GM23338 (cell line): ENCODE measurements at regions not wholly inside any gene's neighbourhood (a gene's known extent, or its start where the extent isn't known, plus 50 kb on each side); places are given as distances from the start of the nearest gene placed in this dataset.

Source experiments
- ATAC-seq: fragments of 200-7000 bp; cut with Tn5 transposase; 3 replicates; pipeline ENCODE4 v1.9.1; 2020
- DNase-seq: peaks from one replicate; pipeline ENCODE4 v3.0.0-alpha.2; 2015; ENCODE audit warnings: low spot score
- H2AFZ ChIP-seq: fragments of 200-600 bp; sonication (generic); 2 replicates; pipeline ENCODE4 v1.8.0; 2016; ENCODE audit warnings: antibody characterized with exemption, mild to moderate bottlenecking, moderate library complexity
- H3F3A ChIP-seq: fragments of 200-600 bp; sonication (generic); replicated peaks from 2 replicates; pipeline ENCODE4 v1.8.0; 2017; ENCODE audit warnings: antibody characterized with exemption, mixed run types, low read depth
- H3K27ac ChIP-seq: fragments of 200-600 bp; sonication (generic); 2 replicates; pipeline ENCODE4 v1.6.1; 2016; ENCODE audit warnings: low read depth
- H3K27me3 ChIP-seq: fragments of 200-600 bp; sonication (generic); 2 replicates; pipeline ENCODE4 v1.8.0; 2016; ENCODE audit warnings: mild to moderate bottlenecking, mixed run types, moderate library complexity; ENCODE audit not compliant: insufficient read depth
- H3K36me3 ChIP-seq: fragments of 200-600 bp; sonication (generic); 2 replicates; pipeline ENCODE4 v1.8.0; 2016; ENCODE audit warnings: mild to moderate bottlenecking; ENCODE audit not compliant: insufficient read depth
- H3K4me1 ChIP-seq: fragments of 200-600 bp; sonication (generic); 2 replicates; pipeline ENCODE4 v1.8.0; 2016; ENCODE audit warnings: mild to moderate bottlenecking, moderate library complexity; ENCODE audit not compliant: insufficient read depth
- H3K4me2 ChIP-seq: fragments of 200-600 bp; sonication (generic); 2 replicates; pipeline ENCODE4 v1.7.1; 2017; ENCODE audit warnings: mixed run types
- H3K4me3 ChIP-seq: fragments of 200-600 bp; sonication (generic); 2 replicates; pipeline ENCODE4 v1.6.1; 2016; ENCODE audit warnings: mixed run types
- H3K79me2 ChIP-seq: fragments of 200-600 bp; sonication (generic); replicated peaks from 2 replicates; pipeline ENCODE4 v1.8.0; 2017; ENCODE audit warnings: mild to moderate bottlenecking; ENCODE audit not compliant: insufficient read depth
- H3K9me2 ChIP-seq: fragments of 200-600 bp; sonication (generic); 2 replicates; pipeline ENCODE4 v1.8.0; 2017; ENCODE audit not compliant: insufficient read depth
- H4K20me1 ChIP-seq: fragments of 200-600 bp; sonication (generic); replicated peaks from 2 replicates; pipeline ENCODE4 v1.8.0; 2017; ENCODE audit warnings: mild to moderate bottlenecking; ENCODE audit not compliant: insufficient read depth
- H3K27ac Mint-ChIP-seq: 2 replicates; pipeline ENCODE4 v1.8.0; 2020; ENCODE audit warnings: inconsistent platforms, mild to moderate bottlenecking, moderate library complexity, mixed read lengths
- H3K27me3 Mint-ChIP-seq: 3 replicates; pipeline ENCODE4 v1.8.0; 2022; ENCODE audit warnings: low read depth, mild to moderate bottlenecking, moderate library complexity, mixed read lengths, inconsistent platforms; ENCODE audit not compliant: insufficient read depth, poor library complexity
- H3K36me3 Mint-ChIP-seq: 3 replicates; pipeline ENCODE4 v1.8.0; 2021; ENCODE audit warnings: low read depth, mild to moderate bottlenecking, inconsistent platforms, moderate library complexity, mixed read lengths
- H3K4me1 Mint-ChIP-seq: 3 replicates; pipeline ENCODE4 v1.8.0; 2020; ENCODE audit warnings: mild to moderate bottlenecking, inconsistent platforms, mixed read lengths
- H3K4me3 Mint-ChIP-seq: 3 replicates; pipeline ENCODE4 v1.8.0; 2021; ENCODE audit warnings: moderate library complexity, mild to moderate bottlenecking, inconsistent platforms, mixed read lengths
- H3K9me3 Mint-ChIP-seq: 3 replicates; pipeline ENCODE4 v1.8.0; 2020; ENCODE audit warnings: moderate library complexity, mild to moderate bottlenecking, inconsistent platforms, mixed read lengths
- CREB1 ChIP-seq: fragments of 250-450 bp; sonication (Bioruptor Pico); IDR thresholded peaks from 2 replicates; pipeline ENCODE4 v1.5.0; 2020; ENCODE audit warnings: low read depth, mild to moderate bottlenecking, moderate library complexity
- ETS1 ChIP-seq: IDR thresholded peaks from 2 replicates; pipeline ENCODE4 v1.6.1; 2016; ENCODE audit warnings: antibody characterized with exemption
- JUNB ChIP-seq: IDR thresholded peaks from one replicate; pipeline ENCODE4 v1.6.1; 2016; ENCODE audit warnings: antibody characterized with exemption; ENCODE audit not compliant: unreplicated experiment
- POLR2AphosphoS5 ChIP-seq: IDR thresholded peaks from 2 replicates; pipeline ENCODE4 v1.6.1; 2016; ENCODE audit warnings: antibody characterized with exemption, low read depth
- STAT1 ChIP-seq: IDR thresholded peaks from one replicate; pipeline ENCODE4 v1.6.1; 2016; ENCODE audit warnings: antibody characterized with exemption; ENCODE audit not compliant: unreplicated experiment
- ZNF114 ChIP-seq: fragments of 250-450 bp; sonication (Bioruptor Pico); IDR thresholded peaks from 2 replicates; pipeline ENCODE4 v1.5.0; 2020; ENCODE audit warnings: mild to moderate bottlenecking, moderate library complexity
- ZNF331 ChIP-seq: fragments of 250-450 bp; sonication (Bioruptor Pico); IDR thresholded peaks from 2 replicates; pipeline ENCODE4 v1.5.0; 2020; ENCODE audit warnings: low read depth, mild to moderate bottlenecking, moderate library complexity
- TF ChIP-seq, protein P1 (sequence below), 2 experiments: fragments of 200-600 bp in 1 of 2; sonication (generic) in 1 of 2; conservative IDR thresholded peaks; 2 replicates each; pipeline versions ENCODE4 v1.5.1 to v1.6.1; 2016 to 2017; ENCODE audit warnings: antibody characterized with exemption in 2 of 2, low read depth in 2 of 2, mild to moderate bottlenecking in 2 of 2, moderate library complexity in 1 of 2
- TF ChIP-seq, protein P2 (sequence below): IDR thresholded peaks from one replicate; pipeline ENCODE4 v1.6.1; 2018; ENCODE audit warnings: antibody characterized with exemption; ENCODE audit not compliant: unreplicated experiment

GRCh38 chr6:43849844-43850243 lies 79.8 kb downstream of the VEGFA start (continued):
- TF ChIP-seq, protein P1, sequence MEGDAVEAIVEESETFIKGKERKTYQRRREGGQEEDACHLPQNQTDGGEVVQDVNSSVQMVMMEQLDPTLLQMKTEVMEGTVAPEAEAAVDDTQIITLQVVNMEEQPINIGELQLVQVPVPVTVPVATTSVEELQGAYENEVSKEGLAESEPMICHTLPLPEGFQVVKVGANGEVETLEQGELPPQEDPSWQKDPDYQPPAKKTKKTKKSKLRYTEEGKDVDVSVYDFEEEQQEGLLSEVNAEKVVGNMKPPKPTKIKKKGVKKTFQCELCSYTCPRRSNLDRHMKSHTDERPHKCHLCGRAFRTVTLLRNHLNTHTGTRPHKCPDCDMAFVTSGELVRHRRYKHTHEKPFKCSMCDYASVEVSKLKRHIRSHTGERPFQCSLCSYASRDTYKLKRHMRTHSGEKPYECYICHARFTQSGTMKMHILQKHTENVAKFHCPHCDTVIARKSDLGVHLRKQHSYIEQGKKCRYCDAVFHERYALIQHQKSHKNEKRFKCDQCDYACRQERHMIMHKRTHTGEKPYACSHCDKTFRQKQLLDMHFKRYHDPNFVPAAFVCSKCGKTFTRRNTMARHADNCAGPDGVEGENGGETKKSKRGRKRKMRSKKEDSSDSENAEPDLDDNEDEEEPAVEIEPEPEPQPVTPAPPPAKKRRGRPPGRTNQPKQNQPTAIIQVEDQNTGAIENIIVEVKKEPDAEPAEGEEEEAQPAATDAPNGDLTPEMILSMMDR (conservative IDR thresholded peaks at IDR 0.05; ENCODE audit: low read depth in 2 of 2): no peak
- TF ChIP-seq CREB1 (CRISPR knock-in tag): no peak
- TF ChIP-seq STAT1: no peak
- TF ChIP-seq ETS1: no peak
- no peak for TF ChIP-seq JUNB

DNA sequence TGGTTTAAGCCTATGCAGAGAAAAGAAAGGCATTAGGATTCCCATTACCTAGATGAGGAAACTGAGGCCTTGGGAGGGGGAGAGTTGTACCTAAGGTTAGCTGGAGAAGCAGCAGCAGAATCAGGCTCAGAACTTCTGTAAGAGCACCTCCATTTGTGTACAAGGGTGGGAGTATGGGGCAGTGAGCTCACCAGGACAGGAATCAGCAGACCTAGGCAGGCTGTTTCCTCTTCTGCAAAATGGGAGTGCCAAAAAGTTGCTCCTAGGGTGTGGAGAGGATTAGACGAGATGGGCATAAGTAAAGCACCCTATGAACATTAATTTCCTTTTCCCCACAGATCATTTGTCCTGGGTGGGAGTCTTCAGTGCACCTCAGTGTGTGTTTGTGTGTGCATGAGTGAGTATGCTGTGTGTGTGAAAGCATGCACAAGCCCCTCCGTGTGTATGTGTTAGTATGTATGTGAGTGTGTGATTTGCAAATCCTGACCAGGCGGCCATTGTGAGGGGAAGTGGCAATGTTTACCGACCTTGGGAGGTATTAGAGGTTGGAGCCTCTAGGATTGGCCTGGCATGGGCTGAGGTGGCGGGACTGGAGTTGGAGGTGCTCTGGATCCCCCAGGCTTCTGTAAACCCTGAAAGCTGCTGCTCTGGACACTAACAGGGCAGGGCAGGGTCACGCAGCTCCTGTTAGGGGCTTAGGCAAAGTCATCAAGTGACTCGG lies 78.8 kb downstream of the VEGFA start:
- peaks cover 18% of the 10 kb centered on the region for H3K4me1 Mint-ChIP-seq
- H3K9me3 Mint-ChIP-seq: no peaks in the 10 kb centered on the region
- Histone ChIP-seq H3K4me1 (no peaks in the 10 kb centered on the region), H4K20me1 (no peaks in the 10 kb centered on the region), H3K4me2 (no peak overlapping the region), H3K9me2 (no peaks in the 10 kb centered on the region), H3K79me2 (no peaks in the 10 kb centered on the region), H3K4me3 (no peak overlapping the region), H3K27me3 (no peaks in the 10 kb centered on the region), H3K27ac (no peak overlapping the region), H3K36me3 (no peaks in the 10 kb centered on the region), H3F3A (no peaks in the 10 kb centered on the region), H2AFZ (no peak overlapping the region)
- H3K4me3 Mint-ChIP-seq: no peak overlapping the region
- TF ChIP-seq CREB1 (CRISPR knock-in tag): no peak
- H3K36me3 Mint-ChIP-seq: no peaks in the 10 kb centered on the region
- DNase-seq (no peak), ATAC-seq (no peak)
- no peak overlapping the region for H3K27ac Mint-ChIP-seq
- peaks cover 8% of the 10 kb centered on the region for H3K27me3 Mint-ChIP-seq

DNA sequence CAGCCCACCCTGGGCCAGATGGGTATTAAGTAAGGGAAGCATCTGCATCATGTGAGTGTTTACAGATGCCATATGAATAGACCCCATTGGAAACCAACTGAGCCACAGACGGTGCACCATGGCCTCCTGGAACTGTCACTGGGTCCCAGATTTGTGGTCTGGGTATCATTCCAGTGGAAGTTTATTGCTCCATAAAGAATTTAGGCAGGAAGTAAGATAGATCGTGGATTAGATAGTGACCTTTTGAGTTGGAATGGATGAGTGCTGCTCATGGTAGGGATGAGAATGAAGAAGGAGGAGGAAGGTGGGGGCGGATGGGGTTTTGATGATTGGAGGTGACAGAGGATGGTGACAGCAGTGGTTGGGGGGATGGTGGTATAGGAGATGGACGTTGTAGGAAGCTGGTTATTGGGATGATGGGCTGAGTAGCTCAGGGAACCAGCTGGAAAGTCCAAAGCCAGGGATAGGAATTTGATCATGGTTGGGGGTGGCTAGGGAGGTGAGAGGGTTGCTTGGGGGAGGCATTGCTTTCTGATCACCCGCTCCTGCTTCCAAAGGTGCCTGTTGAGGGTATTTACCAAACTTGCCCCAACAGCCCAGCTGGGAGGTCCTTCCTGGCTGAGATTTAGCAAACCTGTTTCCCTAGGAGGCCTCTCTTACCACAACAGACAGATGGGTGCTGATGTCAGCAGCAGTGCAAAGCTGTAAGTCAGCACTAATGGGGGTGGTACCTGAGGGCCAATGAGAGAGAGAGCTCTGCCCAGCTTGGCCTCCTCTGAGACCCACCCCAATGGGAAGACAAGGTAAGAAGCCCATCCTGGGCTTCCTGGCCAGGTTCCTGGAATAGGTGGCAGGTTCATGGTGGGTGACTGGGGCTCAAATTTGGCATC lies 78.0 kb downstream of the VEGFA start:
- no peak for DNase-seq
- Histone ChIP-seq H3K79me2 (no peaks in the 10 kb centered on the region), H3K36me3 (no peaks in the 10 kb centered on the region), H3F3A (no peaks in the 10 kb centered on the region), H3K4me3 (no peak overlapping the region), H3K4me1 (no peaks in the 10 kb centered on the region), H2AFZ (no peak overlapping the region), H3K27ac (no peak overlapping the region), H3K4me2 (no peak overlapping the region), H3K9me2 (no peaks in the 10 kb centered on the region), H3K27me3 (no peaks in the 10 kb centered on the region), H4K20me1 (no peaks in the 10 kb centered on the region)
- H3K27ac Mint-ChIP-seq: no peak overlapping the region
- H3K4me3 Mint-ChIP-seq: no peak overlapping the region
- H3K27me3 Mint-ChIP-seq: peaks cover 8% of the 10 kb centered on the region
- no peak for ATAC-seq
- peaks cover 18% of the 10 kb centered on the region for H3K4me1 Mint-ChIP-seq
- no peaks in the 10 kb centered on the region for H3K36me3 Mint-ChIP-seq
- no peaks in the 10 kb centered on the region for H3K9me3 Mint-ChIP-seq
- TF ChIP-seq ZNF331 (CRISPR knock-in tag): no peak
- TF ChIP-seq POLR2AphosphoS5: no peak
- TF ChIP-seq, protein P2, sequence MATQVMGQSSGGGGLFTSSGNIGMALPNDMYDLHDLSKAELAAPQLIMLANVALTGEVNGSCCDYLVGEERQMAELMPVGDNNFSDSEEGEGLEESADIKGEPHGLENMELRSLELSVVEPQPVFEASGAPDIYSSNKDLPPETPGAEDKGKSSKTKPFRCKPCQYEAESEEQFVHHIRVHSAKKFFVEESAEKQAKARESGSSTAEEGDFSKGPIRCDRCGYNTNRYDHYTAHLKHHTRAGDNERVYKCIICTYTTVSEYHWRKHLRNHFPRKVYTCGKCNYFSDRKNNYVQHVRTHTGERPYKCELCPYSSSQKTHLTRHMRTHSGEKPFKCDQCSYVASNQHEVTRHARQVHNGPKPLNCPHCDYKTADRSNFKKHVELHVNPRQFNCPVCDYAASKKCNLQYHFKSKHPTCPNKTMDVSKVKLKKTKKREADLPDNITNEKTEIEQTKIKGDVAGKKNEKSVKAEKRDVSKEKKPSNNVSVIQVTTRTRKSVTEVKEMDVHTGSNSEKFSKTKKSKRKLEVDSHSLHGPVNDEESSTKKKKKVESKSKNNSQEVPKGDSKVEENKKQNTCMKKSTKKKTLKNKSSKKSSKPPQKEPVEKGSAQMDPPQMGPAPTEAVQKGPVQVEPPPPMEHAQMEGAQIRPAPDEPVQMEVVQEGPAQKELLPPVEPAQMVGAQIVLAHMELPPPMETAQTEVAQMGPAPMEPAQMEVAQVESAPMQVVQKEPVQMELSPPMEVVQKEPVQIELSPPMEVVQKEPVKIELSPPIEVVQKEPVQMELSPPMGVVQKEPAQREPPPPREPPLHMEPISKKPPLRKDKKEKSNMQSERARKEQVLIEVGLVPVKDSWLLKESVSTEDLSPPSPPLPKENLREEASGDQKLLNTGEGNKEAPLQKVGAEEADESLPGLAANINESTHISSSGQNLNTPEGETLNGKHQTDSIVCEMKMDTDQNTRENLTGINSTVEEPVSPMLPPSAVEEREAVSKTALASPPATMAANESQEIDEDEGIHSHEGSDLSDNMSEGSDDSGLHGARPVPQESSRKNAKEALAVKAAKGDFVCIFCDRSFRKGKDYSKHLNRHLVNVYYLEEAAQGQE: no peak
- TF ChIP-seq ZNF114 (CRISPR knock-in tag): no peak
